GM23248 (cell line): ENCODE measurements at regions not wholly inside any gene's neighbourhood (a gene's known extent, or its start where the extent isn't known, plus 50 kb on each side); places are given as distances from the start of the nearest gene placed in this dataset.

Source experiments
- EZH2 ChIP-seq: fragments of 200-600 bp; sonication (generic); IDR thresholded peaks from 2 replicates; pipeline ENCODE4 v1.6.1; 2018; ENCODE audit warnings: antibody characterized with exemption, mild to moderate bottlenecking; ENCODE audit not compliant: insufficient read depth, poor library complexity, severe bottlenecking
- EZH2phosphoT487 ChIP-seq: fragments of 200-600 bp; sonication (generic); IDR thresholded peaks from 2 replicates; pipeline ENCODE4 v1.6.1; 2018; ENCODE audit warnings: antibody characterized with exemption, moderate library complexity, mild to moderate bottlenecking, low read depth; ENCODE audit not compliant: insufficient read depth

GRCh38 chr16:27665881-27666280 is 115.9 kb downstream of the KATNIP start:
- TF ChIP-seq EZH2 (no peak), EZH2phosphoT487 (no peak)
